ENCODE measurements at regions not wholly inside any gene's neighbourhood (a gene's known extent, or its start where the extent isn't known, plus 50 kb on each side); places are given as distances from the start of the nearest gene placed in this dataset.

- no peak overlapping the region for H3K4me3 ChIP-seq (ENCODE audit: control insufficient read depth, low read depth, low read length)
- no peak for TF ChIP-seq CTCF (IDR thresholded peaks at IDR 0.05; ENCODE audit: control insufficient read depth, insufficient read depth, low read depth, low read length, missing control alignments)
- no peak for DNase-seq (ENCODE audit: low read depth)
These were observed 107.7 kb upstream of the RET start for GRCh38 chr10:42969147-42969546.

- TF ChIP-seq CTCF (IDR thresholded peaks at IDR 0.05; ENCODE audit: control insufficient read depth, insufficient read depth, low read depth, low read length, missing control alignments): no peak
- H3K4me3 ChIP-seq (ENCODE audit: control insufficient read depth, low read depth, low read length): no peak overlapping the region
- no peak for DNase-seq (ENCODE audit: low read depth)
These were observed 107.0 kb upstream of the RET start for GRCh38 chr10:42969909-42970308.

GRCh38 chr10:42970451-42971250 is 106.2 kb upstream of the RET start:
- DNase-seq (ENCODE audit: low read depth): no peak
- H3K4me3 ChIP-seq (ENCODE audit: control insufficient read depth, low read depth, low read length): no peak overlapping the region
- no peak for TF ChIP-seq CTCF (IDR thresholded peaks at IDR 0.05; ENCODE audit: control insufficient read depth, insufficient read depth, low read depth, low read length, missing control alignments)

GRCh38 chr10:42971251-42971599 is 105.6 kb upstream of the RET start:
- TF ChIP-seq CTCF (IDR thresholded peaks at IDR 0.05; ENCODE audit: control insufficient read depth, insufficient read depth, low read depth, low read length, missing control alignments): no peak
- no peak for DNase-seq (ENCODE audit: low read depth)
- H3K4me3 ChIP-seq (ENCODE audit: control insufficient read depth, low read depth, low read length): no peak overlapping the region

- DNase-seq (ENCODE audit: low read depth): no peak
- no peak overlapping the region for H3K4me3 ChIP-seq (ENCODE audit: control insufficient read depth, low read depth, low read length)
- no peak for TF ChIP-seq CTCF (IDR thresholded peaks at IDR 0.05; ENCODE audit: control insufficient read depth, insufficient read depth, low read depth, low read length, missing control alignments)
These were observed 103.9 kb upstream of the RET start for GRCh38 chr10:42972946-42973345.

- no peak for DNase-seq (ENCODE audit: low read depth)
- no peak for TF ChIP-seq CTCF (IDR thresholded peaks at IDR 0.05; ENCODE audit: control insufficient read depth, insufficient read depth, low read depth, low read length, missing control alignments)
These were observed 103.5 kb upstream of the RET start for GRCh38 chr10:42973411-42973810.

More at GRCh38 chr10:42973411-42973810, 103.5 kb upstream of the RET start:
- no peak overlapping the region for H3K4me3 ChIP-seq (ENCODE audit: control insufficient read depth, low read depth, low read length)
